Subcutaneous abdominal adipose tissue (tissue), 5 donors: ENCODE measurements at regions not wholly inside any gene's neighbourhood (a gene's known extent, or its start where the extent isn't known, plus 50 kb on each side); places are given as distances from the start of the nearest gene placed in this dataset.
"Not testable (repeated sequence)": the region's sequence is repeated elsewhere in the genome, so short reads cannot be mapped to it uniquely, and the experiment has no call there.

ENCODE experiments used
- H3K27ac ChIP-seq: one replicate; pipeline ENCODE4 v1.7.0; 2013; ENCODE audit warnings: low read depth, mild to moderate bottlenecking, inconsistent platforms, low read length, moderate library complexity
- H3K27me3 ChIP-seq, 5 donors: one replicate each; pipeline ENCODE4 v1.7.0; 2013; ENCODE audit warnings: low read length in 5 of 5, inconsistent platforms in 1 of 5; ENCODE audit not compliant: control insufficient read depth in 5 of 5, insufficient read depth in 4 of 5
- H3K36me3 ChIP-seq, 5 donors: one replicate each; pipeline ENCODE4 v1.7.0; 2013; ENCODE audit warnings: low read length in 5 of 5; ENCODE audit not compliant: control insufficient read depth in 5 of 5, insufficient read depth in 5 of 5
- H3K4me1 ChIP-seq, 5 donors: one replicate each; pipeline ENCODE4 v1.7.0; 2013; ENCODE audit warnings: low read length in 5 of 5, mild to moderate bottlenecking in 3 of 5, moderate library complexity in 1 of 5; ENCODE audit not compliant: control insufficient read depth in 5 of 5, insufficient read depth in 5 of 5
- H3K4me3 ChIP-seq, 5 donors: one replicate each; pipeline ENCODE4 v1.7.0; 2013; ENCODE audit warnings: low read length in 5 of 5, low read depth in 1 of 5
- H3K9ac ChIP-seq, 5 donors: one replicate each; pipeline ENCODE4 v1.7.0; 2013; ENCODE audit warnings: low read length in 5 of 5, mild to moderate bottlenecking in 4 of 5, moderate library complexity in 3 of 5
- H3K9me3 ChIP-seq, 5 donors: one replicate each; pipeline ENCODE4 v1.7.0; 2013; ENCODE audit warnings: low read length in 5 of 5; ENCODE audit not compliant: control insufficient read depth in 5 of 5
- donor health status: healthy.
- donor health status: healthy.
- donor health status: healthy.
- donor health status: healthy.
- donor health status: healthy.

DNA sequence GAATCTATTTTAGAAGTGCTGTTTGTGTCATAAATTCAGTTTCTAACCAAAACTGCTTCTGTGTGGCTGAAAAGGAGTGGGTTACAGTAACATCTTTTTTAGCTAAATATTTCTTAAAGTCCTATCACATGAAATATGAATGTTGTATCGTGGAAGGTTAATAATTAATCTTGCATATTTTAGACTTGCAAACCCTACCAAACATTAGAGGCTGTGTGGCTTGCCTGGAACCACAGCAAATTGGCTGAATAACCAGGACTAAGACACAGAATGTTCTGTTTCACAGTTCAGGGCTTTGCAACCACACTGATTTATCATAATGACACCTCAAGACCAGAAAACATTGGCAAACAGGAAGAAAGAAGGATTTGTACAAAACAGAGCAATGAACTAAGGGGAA, 208.9 kb upstream of the CNTNAP5 start:
- Histone ChIP-seq H3K27me3 (no peaks in the 10 kb centered on the region), H3K27ac (no peak overlapping the region), H3K9me3 (no peaks in the 10 kb centered on the region), H3K4me1 (no peaks in the 10 kb centered on the region), H3K9ac (no peak overlapping the region), H3K36me3 (no peaks in the 10 kb centered on the region), H3K4me3 (no peak overlapping the region)

DNA sequence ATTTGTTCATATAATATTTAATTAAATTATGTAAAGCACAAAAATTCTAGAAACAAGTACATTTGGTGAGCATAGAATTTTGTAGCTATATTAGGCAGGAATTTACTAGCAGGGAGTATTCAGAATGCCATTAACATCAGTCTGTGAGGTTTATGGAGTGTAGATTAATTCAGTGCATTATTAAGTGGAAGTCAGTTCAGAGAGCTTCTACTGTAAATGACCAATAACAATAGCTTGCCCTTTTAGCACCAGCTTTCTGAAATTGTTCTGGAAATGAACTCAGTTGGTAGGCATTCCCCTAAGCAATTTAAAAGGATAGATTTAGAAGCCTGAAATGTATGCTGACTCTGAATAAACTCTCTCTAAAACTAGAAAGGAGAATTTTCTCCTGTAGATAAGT, 208.2 kb upstream of the CNTNAP5 start:
- H3K36me3 ChIP-seq = no peaks in the 10 kb centered on the region
- H3K27me3 ChIP-seq = no peaks in the 10 kb centered on the region
- H3K9ac ChIP-seq = no peak overlapping the region
- no peaks in the 10 kb centered on the region for H3K9me3 ChIP-seq
- H3K4me1 ChIP-seq = no peaks in the 10 kb centered on the region
- no peak overlapping the region for H3K27ac ChIP-seq
- no peak overlapping the region for H3K4me3 ChIP-seq

DNA sequence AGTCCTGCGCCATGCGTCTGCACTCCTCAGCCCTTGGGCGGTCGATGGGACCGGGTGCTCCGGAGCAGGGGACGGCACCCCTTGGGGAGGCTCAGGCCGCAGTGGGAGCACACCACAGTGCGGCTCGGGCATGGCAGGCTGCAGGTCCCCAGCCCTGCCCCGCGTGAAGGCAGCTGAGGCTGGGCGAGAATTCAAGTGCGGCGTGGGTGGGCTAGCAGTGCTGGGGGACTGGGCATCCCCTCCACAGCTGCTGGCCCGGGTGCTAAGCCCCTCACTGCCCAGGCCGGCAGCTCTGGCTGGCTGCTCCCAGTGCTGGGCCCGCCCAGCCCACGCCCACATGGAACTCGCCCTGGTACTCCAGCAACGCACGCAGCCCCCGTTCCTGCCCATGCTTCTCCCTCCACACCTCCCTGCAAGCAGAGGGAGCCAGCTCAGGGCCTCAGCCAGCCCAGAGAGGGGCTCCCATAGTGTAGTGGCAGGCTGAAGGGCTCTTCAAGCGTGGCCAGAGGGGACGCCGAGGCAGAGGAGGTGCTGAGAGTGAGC, 198.3 kb upstream of the CNTNAP5 start:
- no peaks in the 10 kb centered on the region for H3K27me3 ChIP-seq
- H3K9ac ChIP-seq = no peak overlapping the region
- H3K4me1 ChIP-seq = no peaks in the 10 kb centered on the region
- no peak overlapping the region for H3K4me3 ChIP-seq
- no peaks in the 10 kb centered on the region for H3K36me3 ChIP-seq
- no peak overlapping the region for H3K27ac ChIP-seq
- peaks cover 0 to 8% (median 2%) of the 10 kb centered on the region in 5 donors for H3K9me3 ChIP-seq

DNA sequence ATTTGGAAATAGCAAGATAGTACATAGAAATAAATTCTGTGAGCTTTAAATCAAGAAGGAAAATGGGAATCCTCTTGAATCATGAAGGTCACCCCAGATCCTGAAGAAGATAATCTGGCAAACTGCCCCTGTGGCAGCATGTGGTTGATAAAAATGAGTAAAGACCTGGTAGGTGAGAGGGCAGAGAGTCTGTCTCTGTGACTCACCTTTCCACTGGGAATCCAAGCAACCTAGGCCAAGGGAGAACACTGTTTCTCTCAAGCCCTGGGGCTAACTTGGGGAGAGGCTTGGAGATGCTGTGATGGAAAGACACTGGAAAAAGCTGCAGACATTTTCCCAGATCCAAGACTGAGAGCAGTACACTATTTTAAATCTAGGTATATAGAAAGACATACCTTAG, 185.8 kb upstream of the CNTNAP5 start:
- H3K4me1 ChIP-seq = no peaks in the 10 kb centered on the region
- no peak overlapping the region for H3K4me3 ChIP-seq
- no peak overlapping the region for H3K27ac ChIP-seq
- H3K27me3 ChIP-seq = no peaks in the 10 kb centered on the region
- H3K9ac ChIP-seq = no peak overlapping the region
- no peaks in the 10 kb centered on the region for H3K36me3 ChIP-seq
- peaks cover 2 to 23% (median 13%) of the 10 kb centered on the region in 5 donors for H3K9me3 ChIP-seq

DNA sequence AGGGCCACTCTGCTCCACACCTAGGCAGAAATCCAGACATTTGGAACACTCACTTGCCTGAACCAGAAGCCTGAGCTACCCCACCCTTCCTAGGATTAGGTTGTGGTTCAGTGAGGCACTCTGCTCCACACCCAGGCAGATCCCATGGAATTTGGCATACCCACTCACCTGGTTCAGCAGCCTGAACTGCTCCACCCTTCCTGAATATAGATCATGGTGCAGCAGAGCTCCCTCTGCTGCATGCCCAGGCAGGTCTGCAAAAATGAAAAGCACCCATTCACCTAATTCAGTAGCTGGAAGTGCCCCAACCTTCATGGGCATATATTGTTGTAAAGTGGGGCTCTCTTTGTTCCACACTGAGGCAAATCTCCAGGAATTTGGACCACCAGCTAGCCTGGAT, 185.1 kb upstream of the CNTNAP5 start:
- H3K36me3 ChIP-seq = no peaks in the 10 kb centered on the region

DNA sequence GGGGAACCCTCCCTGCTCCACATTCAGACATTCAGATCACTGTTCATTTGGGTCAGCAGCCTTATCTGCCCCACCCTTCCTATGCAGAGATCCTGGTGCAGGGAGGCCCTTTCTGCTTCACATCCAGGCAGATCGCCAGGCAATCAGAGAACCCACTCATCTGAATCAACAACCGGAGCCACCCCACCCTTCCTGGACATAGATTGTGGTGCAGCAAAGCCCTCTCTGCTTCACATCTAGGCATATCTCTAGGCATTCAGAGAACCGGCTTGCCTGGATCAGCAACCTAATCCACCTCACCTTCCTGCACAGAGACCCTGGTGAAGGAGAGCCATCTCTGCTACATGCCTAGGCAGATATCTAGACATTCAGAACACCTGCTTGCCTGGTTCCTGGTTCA, 184.5 kb upstream of the CNTNAP5 start:
- no peak overlapping the region for H3K27ac ChIP-seq
- no peaks in the 10 kb centered on the region for H3K36me3 ChIP-seq
- H3K9ac ChIP-seq = no peak overlapping the region
- peak overlapping the region in 1 of 5 donors; percentile 1 for H3K4me3 ChIP-seq
- H3K4me1 ChIP-seq = no peaks in the 10 kb centered on the region
- H3K27me3 ChIP-seq = no peaks in the 10 kb centered on the region
- H3K9me3 ChIP-seq = peaks cover 2 to 23% (median 13%) of the 10 kb centered on the region in 5 donors

More for the DNA sequence above, 185.1 kb upstream of the CNTNAP5 start:
- Histone ChIP-seq H3K27me3 (no peaks in the 10 kb centered on the region), H3K4me1 (no peaks in the 10 kb centered on the region), H3K27ac (no peak overlapping the region), H3K9ac (no peak overlapping the region), H3K9me3 (peaks cover 2 to 23% (median 13%) of the 10 kb centered on the region in 5 donors), H3K4me3 (peak overlapping the region in 1 of 5 donors; percentile 1)

DNA sequence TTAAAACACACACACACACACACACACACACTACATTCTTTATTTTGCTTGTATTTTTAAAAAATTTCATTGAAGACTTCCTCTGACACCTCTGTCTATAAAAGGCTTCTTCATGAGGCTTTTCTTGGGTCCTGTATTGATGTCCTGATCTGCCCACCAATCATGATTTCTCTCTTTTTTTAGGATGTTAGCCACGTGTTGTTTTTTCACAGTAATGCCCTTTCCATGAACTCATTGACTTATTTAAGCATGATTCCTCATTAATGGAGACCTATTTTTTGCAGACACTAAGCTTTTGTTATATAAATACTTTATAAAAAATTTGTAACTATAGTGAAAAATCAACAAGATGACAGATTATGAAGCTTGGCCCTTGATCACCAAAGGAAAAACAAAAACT, 173.8 kb upstream of the CNTNAP5 start:
- Histone ChIP-seq H3K4me3 (no peak overlapping the region), H3K27me3 (no peaks in the 10 kb centered on the region), H3K27ac (no peak overlapping the region), H3K36me3 (no peaks in the 10 kb centered on the region), H3K9me3 (peaks cover 0 to 15% (median 10%) of the 10 kb centered on the region in 5 donors), H3K4me1 (no peaks in the 10 kb centered on the region), H3K9ac (no peak overlapping the region)

DNA sequence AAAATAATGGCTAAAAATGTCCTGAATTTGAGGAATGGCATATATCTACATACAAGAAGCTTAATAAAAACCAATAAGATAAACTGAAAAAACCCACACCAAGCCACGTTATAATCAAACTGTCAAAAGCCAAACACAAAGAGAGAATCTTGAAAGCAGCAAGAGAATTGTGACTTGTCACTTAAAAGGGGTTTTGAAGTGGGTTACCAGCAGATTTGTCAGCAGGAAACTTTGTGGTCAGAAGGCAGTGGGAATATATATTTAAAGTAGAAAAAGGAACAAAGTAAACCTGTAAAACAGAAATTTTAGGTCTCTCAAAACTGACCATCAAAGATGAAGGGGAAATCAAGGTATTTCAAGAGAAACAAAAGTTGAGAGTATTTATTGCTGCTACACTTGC, 171.9 kb upstream of the CNTNAP5 start:
- peaks cover 0 to 21% (median 17%) of the 10 kb centered on the region in 5 donors for H3K9me3 ChIP-seq
- H3K4me1 ChIP-seq = no peaks in the 10 kb centered on the region
- no peaks in the 10 kb centered on the region for H3K27me3 ChIP-seq
- no peaks in the 10 kb centered on the region for H3K36me3 ChIP-seq
- no peak overlapping the region for H3K27ac ChIP-seq
- no peak overlapping the region for H3K9ac ChIP-seq
- H3K4me3 ChIP-seq = no peak overlapping the region

DNA sequence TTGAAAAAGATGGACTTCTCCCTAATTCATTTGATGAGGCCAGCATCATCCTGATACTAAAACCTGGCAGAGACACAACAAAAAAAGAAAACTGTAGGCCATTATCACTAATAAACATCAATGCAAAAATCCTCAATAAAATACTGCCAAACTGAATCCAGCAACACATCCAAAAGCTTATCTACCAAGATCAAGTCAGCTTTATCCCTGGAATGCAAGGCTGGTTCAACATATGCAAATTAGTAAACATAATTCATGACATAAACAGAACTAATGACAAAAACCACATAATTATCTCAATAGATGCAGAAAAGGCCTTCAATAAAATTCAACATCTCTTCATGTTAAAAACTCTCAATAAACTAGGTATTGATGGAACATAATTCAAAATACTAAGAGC, 166.1 kb upstream of the CNTNAP5 start:
- not testable (repeated sequence) for H3K27me3 ChIP-seq, H3K4me1 ChIP-seq, H3K4me3 ChIP-seq, H3K9ac ChIP-seq, H3K36me3 ChIP-seq, H3K27ac ChIP-seq
- peaks cover 0 to 30% (median 15%) of the 10 kb centered on the region in 5 donors for H3K9me3 ChIP-seq

DNA sequence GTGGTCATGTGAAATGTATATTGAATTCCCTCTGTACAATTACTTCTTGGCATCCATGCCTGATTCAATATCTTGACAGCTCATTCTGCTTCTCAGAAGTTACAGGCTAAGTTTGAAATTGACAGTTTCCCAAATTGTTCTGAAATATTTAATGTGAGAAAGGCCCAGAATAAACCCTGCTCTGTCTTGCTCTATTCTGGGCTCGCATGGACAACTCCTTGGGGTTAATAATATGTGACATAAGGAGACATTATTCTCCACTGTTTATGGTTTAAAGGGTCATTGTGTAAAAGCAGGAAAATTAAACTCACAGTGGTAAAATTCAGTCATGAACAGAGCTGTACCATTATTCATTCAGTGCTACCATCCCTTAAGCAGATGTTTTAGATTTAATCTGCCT, 160.7 kb upstream of the CNTNAP5 start:
- Histone ChIP-seq H3K9ac (no peak overlapping the region), H3K27ac (no peak overlapping the region), H3K9me3 (peaks cover 0 to 5% (median 0%) of the 10 kb centered on the region in 5 donors), H3K4me3 (no peak overlapping the region), H3K36me3 (no peaks in the 10 kb centered on the region), H3K27me3 (no peaks in the 10 kb centered on the region), H3K4me1 (no peaks in the 10 kb centered on the region)
